Karpas-422 (cell line): ENCODE measurements at regions not wholly inside any gene's neighbourhood (a gene's known extent, or its start where the extent isn't known, plus 50 kb on each side); places are given as distances from the start of the nearest gene placed in this dataset.
"Not testable (repeated sequence)": the region's sequence is repeated elsewhere in the genome, so short reads cannot be mapped to it uniquely, and the experiment has no call there.

ENCODE experiments used
- DNase-seq: peaks from one replicate; pipeline ENCODE4 v3.0.0-alpha.2; 2015
- H2AFZ ChIP-seq: fragments of 200-600 bp; sonication (generic); 2 replicates; pipeline ENCODE4 v1.6.1; 2014; ENCODE audit warnings: antibody characterized with exemption, low read length, mixed read lengths
- H3K27ac ChIP-seq: fragments of 200-600 bp; sonication (generic); 2 replicates; pipeline ENCODE4 v1.5.1; 2014; ENCODE audit warnings: mild to moderate bottlenecking, low read length, moderate library complexity
- H3K27me3 ChIP-seq: fragments of 200-600 bp; sonication (generic); 2 replicates; pipeline ENCODE4 v1.6.1; 2014; ENCODE audit warnings: low read length, mixed read lengths
- H3K36me3 ChIP-seq: fragments of 200-600 bp; sonication (generic); 2 replicates; pipeline ENCODE4 v1.6.1; 2014; ENCODE audit warnings: low read length, mixed read lengths; ENCODE audit not compliant: insufficient read depth
- H3K4me1 ChIP-seq: fragments of 200-600 bp; sonication (generic); 2 replicates; pipeline ENCODE4 v1.6.1; 2014; ENCODE audit warnings: mild to moderate bottlenecking, low read length, mixed read lengths
- H3K4me2 ChIP-seq: fragments of 200-600 bp; sonication (generic); 2 replicates; pipeline ENCODE4 v1.6.1; 2014; ENCODE audit warnings: low read length, low read depth, mild to moderate bottlenecking; ENCODE audit not compliant: poor library complexity, severe bottlenecking
- H3K4me3 ChIP-seq: fragments of 200-600 bp; sonication (generic); 2 replicates; pipeline ENCODE4 v1.5.1; 2014; ENCODE audit warnings: mild to moderate bottlenecking, antibody characterized with exemption, low read length, mixed read lengths
- H3K79me2 ChIP-seq: fragments of 200-600 bp; sonication (generic); 2 replicates; pipeline ENCODE4 v1.6.1; 2014; ENCODE audit warnings: mild to moderate bottlenecking, low read length, mixed read lengths
- H3K9ac ChIP-seq: fragments of 200-600 bp; sonication (generic); 2 replicates; pipeline ENCODE4 v1.6.0; 2014; ENCODE audit warnings: low read length
- H3K9me2 ChIP-seq: fragments of 200-600 bp; sonication (generic), shearing (Covaris generic); replicated peaks from 2 replicates; pipeline ENCODE4 v1.6.0; 2014; ENCODE audit warnings: mild to moderate bottlenecking, low read length, moderate library complexity; ENCODE audit not compliant: insufficient read depth
- H3K9me3 ChIP-seq: fragments of 300-700, 200-600 bp; sonication (generic); 2 replicates; pipeline ENCODE4 v1.6.1; 2014; ENCODE audit warnings: low read length, mixed read lengths
- H4K20me1 ChIP-seq: fragments of 200-600 bp; sonication (generic); 2 replicates; pipeline ENCODE4 v1.6.1; 2014; ENCODE audit warnings: mild to moderate bottlenecking, antibody characterized with exemption, low read length, low read depth; ENCODE audit not compliant: insufficient read depth

- Histone ChIP-seq H2AFZ (no peak overlapping the region), H4K20me1 (no peaks in the 10 kb centered on the region)
Observed at GRCh38 chr9:759983-760736, 81.3 kb upstream of the DMRT1 start.

GRCh38 chr9:761176-761792 is 80.2 kb upstream of the DMRT1 start:
- H3K36me3 ChIP-seq = no peaks in the 10 kb centered on the region
- H2AFZ ChIP-seq = no peak overlapping the region
- no peak overlapping the region for H3K4me3 ChIP-seq
- H3K79me2 ChIP-seq = no peaks in the 10 kb centered on the region
- DNase-seq = no peak
- H3K4me1 ChIP-seq = no peaks in the 10 kb centered on the region
- no peak overlapping the region for H3K9ac ChIP-seq
- no peaks in the 10 kb centered on the region for H3K9me2 ChIP-seq
- H3K4me2 ChIP-seq = no peak overlapping the region
- no peak overlapping the region for H3K27ac ChIP-seq
- no peaks in the 10 kb centered on the region for H3K9me3 ChIP-seq
- no peaks in the 10 kb centered on the region for H3K27me3 ChIP-seq
- no peaks in the 10 kb centered on the region for H4K20me1 ChIP-seq

More at GRCh38 chr9:759983-760736, 81.3 kb upstream of the DMRT1 start:
- Histone ChIP-seq H3K4me2 (no peak overlapping the region), H3K36me3 (no peaks in the 10 kb centered on the region), H3K27ac (no peak overlapping the region), H3K4me1 (no peaks in the 10 kb centered on the region), H3K9ac (no peak overlapping the region), H3K4me3 (no peak overlapping the region), H3K27me3 (no peaks in the 10 kb centered on the region), H3K79me2 (no peaks in the 10 kb centered on the region), H3K9me2 (no peaks in the 10 kb centered on the region), H3K9me3 (no peaks in the 10 kb centered on the region)
- DNase-seq = no peak

GRCh38 chr9:761793-762560 is 79.5 kb upstream of the DMRT1 start:
- no peaks in the 10 kb centered on the region for H3K36me3 ChIP-seq
- H3K4me3 ChIP-seq = no peak overlapping the region
- H4K20me1 ChIP-seq = no peaks in the 10 kb centered on the region
- H3K79me2 ChIP-seq = no peaks in the 10 kb centered on the region
- no peaks in the 10 kb centered on the region for H3K9me2 ChIP-seq
- no peak overlapping the region for H3K4me2 ChIP-seq
- H3K9me3 ChIP-seq = no peaks in the 10 kb centered on the region
- no peak for DNase-seq
- no peak overlapping the region for H2AFZ ChIP-seq
- H3K27me3 ChIP-seq = no peaks in the 10 kb centered on the region
- no peak overlapping the region for H3K27ac ChIP-seq
- H3K4me1 ChIP-seq = no peaks in the 10 kb centered on the region
- H3K9ac ChIP-seq = no peak overlapping the region

- Histone ChIP-seq H3K9me2 (no peaks in the 10 kb centered on the region), H3K4me3 (no peak overlapping the region), H3K36me3 (no peaks in the 10 kb centered on the region), H3K9ac (no peak overlapping the region), H3K27me3 (no peaks in the 10 kb centered on the region), H3K9me3 (no peaks in the 10 kb centered on the region), H3K4me1 (no peaks in the 10 kb centered on the region), H4K20me1 (no peaks in the 10 kb centered on the region), H2AFZ (no peak overlapping the region), H3K27ac (no peak overlapping the region), H3K4me2 (no peak overlapping the region), H3K79me2 (no peaks in the 10 kb centered on the region)
- no peak for DNase-seq
Observed at GRCh38 chr9:763692-764091, 77.8 kb upstream of the DMRT1 start.

- peak; percentile 88 for DNase-seq
- H3K9me2 ChIP-seq = no peaks in the 10 kb centered on the region
- H3K79me2 ChIP-seq = no peaks in the 10 kb centered on the region
- H3K9me3 ChIP-seq = no peaks in the 10 kb centered on the region
- H3K36me3 ChIP-seq = no peaks in the 10 kb centered on the region
- H3K4me1 ChIP-seq = no peaks in the 10 kb centered on the region
- no peak overlapping the region for H2AFZ ChIP-seq
- H3K27me3 ChIP-seq = no peaks in the 10 kb centered on the region
- no peak overlapping the region for H3K9ac ChIP-seq
- H4K20me1 ChIP-seq = no peaks in the 10 kb centered on the region
- no peak overlapping the region for H3K27ac ChIP-seq
- H3K4me2 ChIP-seq = no peak overlapping the region
- no peak overlapping the region for H3K4me3 ChIP-seq
Observed at GRCh38 chr9:764105-764524, 77.4 kb upstream of the DMRT1 start.

GRCh38 chr9:764986-765385 is 76.5 kb upstream of the DMRT1 start:
- Histone ChIP-seq H3K4me2 (no peak overlapping the region), H3K9ac (no peak overlapping the region), H2AFZ (no peak overlapping the region), H3K9me3 (no peaks in the 10 kb centered on the region), H3K79me2 (no peaks in the 10 kb centered on the region), H4K20me1 (no peaks in the 10 kb centered on the region), H3K4me3 (no peak overlapping the region), H3K36me3 (no peaks in the 10 kb centered on the region), H3K4me1 (no peaks in the 10 kb centered on the region), H3K27ac (no peak overlapping the region), H3K9me2 (no peaks in the 10 kb centered on the region), H3K27me3 (no peaks in the 10 kb centered on the region)
- no peak for DNase-seq

GRCh38 chr9:767061-767561 is 74.4 kb upstream of the DMRT1 start:
- H3K9me2 ChIP-seq, H3K4me2 ChIP-seq, H3K9ac ChIP-seq, H3K4me1 ChIP-seq, H3K4me3 ChIP-seq, H3K27ac ChIP-seq, H3K36me3 ChIP-seq, H3K27me3 ChIP-seq, DNase-seq, H3K9me3 ChIP-seq, H2AFZ ChIP-seq, H4K20me1 ChIP-seq, H3K79me2 ChIP-seq: not testable (repeated sequence)

- Histone ChIP-seq H2AFZ (no peak overlapping the region), H3K79me2 (no peaks in the 10 kb centered on the region), H3K9ac (no peak overlapping the region), H3K9me3 (no peaks in the 10 kb centered on the region), H3K36me3 (no peaks in the 10 kb centered on the region), H3K4me1 (no peaks in the 10 kb centered on the region), H3K4me2 (no peak overlapping the region), H3K4me3 (no peak overlapping the region), H3K9me2 (no peaks in the 10 kb centered on the region), H3K27me3 (no peaks in the 10 kb centered on the region), H3K27ac (no peak overlapping the region), H4K20me1 (no peaks in the 10 kb centered on the region)
- DNase-seq = no peak
Observed at GRCh38 chr9:776086-776485, 65.4 kb upstream of the DMRT1 start.
